ENCODE measurements at regions not wholly inside any gene's neighbourhood (a gene's known extent, or its start where the extent isn't known, plus 50 kb on each side); places are given as distances from the start of the nearest gene placed in this dataset.

GRCh38 chr12:85609778-85610177 is 226.4 kb downstream of the RASSF9 start:
- FAIRE-seq: no peak
- TF ChIP-seq ARNT2 (CRISPR knock-in tag; IDR thresholded peaks at IDR 0.05; ENCODE audit: low read depth): no peak
- no peak for TF ChIP-seq ATF7 (IDR thresholded peaks at IDR 0.05)
- no peak for TF ChIP-seq ATF7 (CRISPR knock-in tag; IDR thresholded peaks at IDR 0.05)
- no peak for TF ChIP-seq CREBL2 (CRISPR knock-in tag; IDR thresholded peaks at IDR 0.05; ENCODE audit: borderline replicate concordance)
- no peak for TF ChIP-seq BRD4 (CRISPR knock-in tag; IDR thresholded peaks at IDR 0.05)
- TF ChIP-seq TAF1 (CRISPR knock-in tag; IDR thresholded peaks at IDR 0.05): no peak
- no peak for TF ChIP-seq ZNF7 (CRISPR knock-in tag; IDR thresholded peaks at IDR 0.05)
- TF ChIP-seq ZNF335 (CRISPR knock-in tag; IDR thresholded peaks at IDR 0.05): no peak
- no peak for TF ChIP-seq TOE1 (CRISPR knock-in tag; IDR thresholded peaks at IDR 0.05)
- TF ChIP-seq ZNF253 (CRISPR knock-in tag; IDR thresholded peaks at IDR 0.05; ENCODE audit: borderline replicate concordance): no peak
- TF ChIP-seq TCF12 (IDR thresholded peaks at IDR 0.05): no peak
- no peak for TF ChIP-seq TCF12 (CRISPR knock-in tag; IDR thresholded peaks at IDR 0.05)
- no peak for TF ChIP-seq PRDM15 (CRISPR knock-in tag; IDR thresholded peaks at IDR 0.05)
- WGBS (ENCODE audit: low lambda C conversion rate): 12% methylated on average over 2 of the region's 2 CpGs

More at GRCh38 chr12:85609778-85610177, 226.4 kb downstream of the RASSF9 start:
- H3K36me3 ChIP-seq (replicated peaks in 1 of 2; ENCODE audit: control insufficient read depth in 1 of 2, insufficient read depth in 2 of 2, low read length in 2 of 2): no peaks in the 10 kb centered on the region
- no peak overlapping the region for H3K9ac ChIP-seq (ENCODE audit: insufficient read depth, low read depth, low read length)
- BruUV-seq (replicated peaks): no TSS peak
- H3K9me3 ChIP-seq (ENCODE audit: low read length): no peaks in the 10 kb centered on the region
- in situ Hi-C loops (cut with HindIII; ENCODE audit: extremely low pct_ligation_motif_present, low pct_unique_long_range_greater_than_20kb) (no loop called here), intact Hi-C loops (cut with micrococcal nuclease; ENCODE audit: unreplicated experiment) (no loop called here)
- H2AFZ ChIP-seq (ENCODE audit: low read length): no peak overlapping the region
- no peak for ATAC-seq
- ChIA-PET CTCF (ENCODE audit: low intra/inter-chr PET ratio, low total read pairs) (no interaction called here), POLR2A (no interaction called here)
- H3K4me3 ChIP-seq (replicated peaks in 1 of 3; ENCODE audit: insufficient read depth in 1 of 3, low read depth in 2 of 3, low read length in 3 of 3): no peak overlapping the region
- H3K79me2 ChIP-seq (ENCODE audit: insufficient read depth, low read length): no peaks in the 10 kb centered on the region
- H4K20me1 ChIP-seq (ENCODE audit: insufficient read depth, low read length): no peaks in the 10 kb centered on the region
- H3K27ac ChIP-seq (ENCODE audit: extremely low read length, insufficient read depth, low read length): no peak overlapping the region
- DNase-seq (ENCODE audit: low spot score): no peak
- H3K4me2 ChIP-seq (ENCODE audit: low read depth, low read length): no peak overlapping the region
- H3K27me3 ChIP-seq (ENCODE audit: control insufficient read depth in 1 of 2, insufficient read depth in 2 of 2, low read length in 2 of 2): no peaks in the 10 kb centered on the region
- 0 out of 2 replicates have a peak, but pooled peaks cover 6% of the 10 kb centered on the region for H3K4me1 ChIP-seq (ENCODE audit: insufficient read depth, low read length)

All from HepG2 (cell line).